CD4-positive, alpha-beta memory T cell (primary cell): ENCODE measurements at regions not wholly inside any gene's neighbourhood (a gene's known extent, or its start where the extent isn't known, plus 50 kb on each side); places are given as distances from the start of the nearest gene placed in this dataset.

Source experiments
- CTCF ChIA-PET: fragments of 350-600 bp; sonication (Branson Sonifier 250); formaldehyde crosslinking; loops from one replicate; lab custom pipeline; 2021; ENCODE audit warnings: inconsistent platforms; ENCODE audit not compliant: partially characterized antibody; lab: Charles Lee
- POLR2A ChIA-PET: fragments of 350-600 bp; sonication (Branson Sonifier 250); formaldehyde crosslinking; loops from one replicate; lab custom pipeline; 2021; ENCODE audit not compliant: partially characterized antibody; lab: Charles Lee
- DNase-seq, 5 donors: peaks; one replicate each; pipeline versions ENCODE4 v3.0.0 to v3.0.0-alpha.2; 2020 to 2022; ENCODE audit warnings: mixed read lengths in 1 of 5
- H3K27ac ChIP-seq: one replicate; pipeline ENCODE4 v1.7.0; 2013; ENCODE audit warnings: low read depth, low read length
- H3K27me3 ChIP-seq: 2 replicates; pipeline ENCODE4 v1.7.0; 2013; ENCODE audit warnings: mild to moderate bottlenecking, low read length, moderate library complexity; ENCODE audit not compliant: insufficient read depth
- H3K36me3 ChIP-seq: 2 replicates; pipeline ENCODE4 v1.7.0; 2013; ENCODE audit warnings: mild to moderate bottlenecking, low read length, moderate library complexity; ENCODE audit not compliant: insufficient read depth
- H3K4me1 ChIP-seq: 2 replicates; pipeline ENCODE4 v1.7.0; 2013; ENCODE audit warnings: mild to moderate bottlenecking, low read length, moderate library complexity; ENCODE audit not compliant: insufficient read depth
- H3K4me3 ChIP-seq, 2 donors: one replicate each; pipeline ENCODE4 v1.7.0; 2013; ENCODE audit warnings: low read length in 2 of 2, mild to moderate bottlenecking in 1 of 2
- H3K9me3 ChIP-seq, 2 donors: one replicate each; pipeline ENCODE4 v1.7.0; 2013; ENCODE audit warnings: low read length in 2 of 2, control low read depth in 1 of 2; ENCODE audit not compliant: control insufficient read depth in 1 of 2
- H3K27ac Mint-ChIP-seq, 7 donors: one replicate each; pipeline ENCODE4 v1.8.0; 2020 to 2021; ENCODE audit warnings: mixed read lengths in 7 of 7, mild to moderate bottlenecking in 6 of 7, inconsistent platforms in 3 of 7, moderate library complexity in 3 of 7
- H3K27me3 Mint-ChIP-seq, 2 donors: one replicate each; pipeline ENCODE4 v1.8.0; 2020 to 2021; ENCODE audit warnings: mixed read lengths in 2 of 2
- H3K36me3 Mint-ChIP-seq, 2 donors: one replicate each; pipeline ENCODE4 v1.8.0; 2020 to 2021; ENCODE audit warnings: mixed read lengths in 2 of 2, inconsistent platforms in 1 of 2, mild to moderate bottlenecking in 1 of 2
- H3K4me1 Mint-ChIP-seq, 4 donors: one replicate each; pipeline ENCODE4 v1.8.0; 2020 to 2021; ENCODE audit warnings: mixed read lengths in 4 of 4, mild to moderate bottlenecking in 1 of 4
- H3K4me3 Mint-ChIP-seq, 8 donors: one replicate each; pipeline ENCODE4 v1.8.0; 2020 to 2021; ENCODE audit warnings: mixed read lengths in 8 of 8, mild to moderate bottlenecking in 7 of 8, moderate library complexity in 6 of 8, inconsistent platforms in 3 of 8
- H3K9me3 Mint-ChIP-seq, 8 donors: one replicate each; pipeline ENCODE4 v1.8.0; 2020 to 2021; ENCODE audit warnings: mixed read lengths in 8 of 8, mild to moderate bottlenecking in 5 of 8, inconsistent platforms in 3 of 8, moderate library complexity in 1 of 8
- intact Hi-C: fragments of 100-400 bp; cut with micrococcal nuclease; formaldehyde crosslinking; loops from one replicate; pipeline ENCODE4 v1.15.1; 2023

GRCh38 chr1:9435153-9435636, 104.1 kb upstream of the SLC25A33 start:
- H3K27ac ChIP-seq, result no peak overlapping the region
- no peak for DNase-seq
- H3K36me3 ChIP-seq, result no peaks in the 10 kb centered on the region
- intact Hi-C loops, result no loop called here
- no peak overlapping the region for H3K27ac Mint-ChIP-seq
- peaks cover 0 to 3% (median 1%) of the 10 kb centered on the region in 4 donors for H3K4me1 Mint-ChIP-seq
- no peaks in the 10 kb centered on the region for H3K9me3 ChIP-seq
- no peak overlapping the region for H3K4me3 Mint-ChIP-seq
- CTCF ChIA-PET, result no interaction called here
- POLR2A ChIA-PET, result no interaction called here
- H3K27me3 Mint-ChIP-seq, result peaks cover 3 to 9% of the 10 kb centered on the region in 2 donors
- H3K27me3 ChIP-seq, result no peaks in the 10 kb centered on the region
- no peak overlapping the region for H3K4me3 ChIP-seq
- no peaks in the 10 kb centered on the region for H3K36me3 Mint-ChIP-seq
- no peaks in the 10 kb centered on the region for H3K4me1 ChIP-seq
- no peaks in the 10 kb centered on the region for H3K9me3 Mint-ChIP-seq

DNA sequence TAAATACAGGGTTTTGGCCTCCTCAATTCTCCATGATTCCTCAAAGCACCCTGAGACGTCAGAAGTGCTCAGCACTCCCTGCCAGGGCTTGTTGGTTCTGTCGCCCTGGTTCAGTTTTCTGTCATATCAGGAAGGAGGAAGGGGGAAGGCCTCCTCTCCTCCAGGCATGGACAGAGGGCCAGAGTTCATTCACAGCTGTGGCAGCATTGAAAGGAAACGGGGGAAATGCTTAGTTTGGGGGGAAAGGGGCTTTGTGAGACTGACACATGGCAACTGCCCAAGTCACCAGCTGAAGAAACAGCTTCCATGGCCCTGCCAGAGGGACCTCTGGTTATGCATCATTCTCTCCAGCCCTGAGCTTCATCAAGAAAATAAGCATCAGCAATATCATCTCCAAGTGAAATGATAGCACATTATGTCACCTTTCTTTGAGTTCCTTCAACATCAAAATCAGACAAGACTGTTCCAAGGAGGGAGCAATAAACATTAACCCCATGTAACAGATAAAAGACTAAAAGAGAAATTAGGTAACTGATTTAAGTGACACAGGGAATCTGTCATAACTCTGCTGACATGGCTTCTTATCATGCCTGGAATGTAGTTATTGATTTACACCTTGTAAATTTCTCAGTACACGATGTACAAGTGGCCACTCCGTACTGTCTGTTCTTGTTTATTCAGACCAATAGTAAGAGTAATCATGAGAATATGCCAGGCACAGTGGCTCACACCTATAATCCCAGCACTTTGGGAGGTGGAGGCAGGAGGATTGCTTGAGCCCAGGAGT, 103.2 kb upstream of the SLC25A33 start:
- no peaks in the 10 kb centered on the region for H3K4me1 Mint-ChIP-seq
- POLR2A ChIA-PET, result no interaction called here

GRCh38 chr1:9437961-9438430, 101.3 kb upstream of the SLC25A33 start:
- H3K4me3 Mint-ChIP-seq, result no peak overlapping the region
- ChIA-PET CTCF (interaction anchor here (1.2 kb wide), 1 partner anchor 11 kb away, joined by 3 read pairs; no protein-coding TSS in a partner anchor), POLR2A (no interaction called here)
- H3K27me3 Mint-ChIP-seq, result peaks cover 3 to 17% of the 10 kb centered on the region in 2 donors
- intact Hi-C loops, result no loop called here
- no peak overlapping the region for H3K4me3 ChIP-seq
- H3K4me1 Mint-ChIP-seq, result no peaks in the 10 kb centered on the region
- no peak for DNase-seq
- no peaks in the 10 kb centered on the region for H3K4me1 ChIP-seq
- no peaks in the 10 kb centered on the region for H3K36me3 Mint-ChIP-seq
- no peak overlapping the region for H3K27ac Mint-ChIP-seq
- no peaks in the 10 kb centered on the region for H3K9me3 Mint-ChIP-seq
- H3K36me3 ChIP-seq, result no peaks in the 10 kb centered on the region
- H3K27me3 ChIP-seq, result no peaks in the 10 kb centered on the region
- H3K27ac ChIP-seq, result no peak overlapping the region
- no peaks in the 10 kb centered on the region for H3K9me3 ChIP-seq

More for the DNA sequence above, 103.2 kb upstream of the SLC25A33 start:
- H3K4me3 Mint-ChIP-seq, result no peak overlapping the region
- Histone ChIP-seq H3K27me3 (no peaks in the 10 kb centered on the region), H3K36me3 (no peaks in the 10 kb centered on the region), H3K4me1 (no peaks in the 10 kb centered on the region), H3K27ac (no peak overlapping the region), H3K9me3 (no peaks in the 10 kb centered on the region), H3K4me3 (no peak overlapping the region)
- CTCF ChIA-PET, result interaction anchor here (1.2 kb wide), 1 partner anchor 169 kb away, joined by 3 read pairs; no protein-coding TSS in a partner anchor
- no peak for DNase-seq
- H3K27me3 Mint-ChIP-seq, result peaks cover 3 to 14% of the 10 kb centered on the region in 2 donors
- H3K9me3 Mint-ChIP-seq, result no peaks in the 10 kb centered on the region
- intact Hi-C loops, result no loop called here
- H3K36me3 Mint-ChIP-seq, result no peaks in the 10 kb centered on the region
- H3K27ac Mint-ChIP-seq, result no peak overlapping the region

DNA sequence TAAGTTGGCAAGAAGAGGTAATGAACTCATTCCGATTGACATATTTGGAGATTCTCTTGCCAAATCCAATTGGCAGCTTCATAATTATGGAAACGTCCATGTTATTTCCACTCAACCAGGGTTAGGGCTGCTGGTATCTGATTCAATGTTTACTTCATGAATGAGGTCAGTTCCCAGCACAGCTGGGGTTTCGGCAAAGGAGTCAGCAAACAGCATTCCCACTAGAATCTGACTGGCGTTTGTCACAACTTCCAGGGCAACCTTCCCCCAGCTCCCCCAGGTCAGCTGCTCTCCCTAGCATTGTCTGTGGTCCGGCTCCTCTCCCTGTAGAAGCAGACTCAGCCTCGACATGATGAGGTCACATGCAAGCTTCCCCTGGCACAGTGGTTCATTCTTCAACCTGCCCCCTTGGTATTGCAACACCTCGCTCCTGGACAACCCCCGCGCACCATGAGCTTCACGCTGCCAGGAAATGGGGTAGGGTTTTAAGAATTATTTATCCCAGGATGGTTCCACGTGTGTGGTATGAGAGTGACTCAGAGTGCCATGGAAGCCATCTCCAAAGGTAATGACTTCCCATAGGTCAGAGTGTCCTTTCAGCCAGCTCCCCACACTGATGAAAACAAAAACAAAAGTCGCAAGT, 100.7 kb upstream of the SLC25A33 start:
- no peaks in the 10 kb centered on the region for H3K4me1 ChIP-seq
- H3K4me3 ChIP-seq, result no peak overlapping the region
- H3K27ac ChIP-seq, result no peak overlapping the region
- H3K4me1 Mint-ChIP-seq, result no peaks in the 10 kb centered on the region
- H3K4me3 Mint-ChIP-seq, result no peak overlapping the region
- ChIA-PET POLR2A (no interaction called here), CTCF (interaction anchor here (1.2 kb wide), 1 partner anchor 10 kb away, joined by 3 read pairs; no protein-coding TSS in a partner anchor)
- H3K9me3 ChIP-seq, result no peaks in the 10 kb centered on the region
- H3K27me3 ChIP-seq, result no peaks in the 10 kb centered on the region
- no peaks in the 10 kb centered on the region for H3K9me3 Mint-ChIP-seq
- H3K36me3 ChIP-seq, result no peaks in the 10 kb centered on the region
- intact Hi-C loops, result no loop called here
- peaks cover 3 to 17% of the 10 kb centered on the region in 2 donors for H3K27me3 Mint-ChIP-seq
- no peak overlapping the region for H3K27ac Mint-ChIP-seq
- no peak for DNase-seq
- no peaks in the 10 kb centered on the region for H3K36me3 Mint-ChIP-seq

GRCh38 chr1:9439074-9439761, 100.0 kb upstream of the SLC25A33 start:
- no peaks in the 10 kb centered on the region for H3K36me3 ChIP-seq
- H3K4me3 ChIP-seq, result no peak overlapping the region
- Mint-ChIP-seq H3K27me3 (peaks cover 3 to 17% of the 10 kb centered on the region in 2 donors), H3K4me3 (no peak overlapping the region), H3K9me3 (no peaks in the 10 kb centered on the region), H3K27ac (no peak overlapping the region), H3K4me1 (no peaks in the 10 kb centered on the region), H3K36me3 (no peaks in the 10 kb centered on the region)
- no peaks in the 10 kb centered on the region for H3K4me1 ChIP-seq
- H3K27ac ChIP-seq, result no peak overlapping the region
- intact Hi-C loops, result no loop called here
- no peak for DNase-seq
- H3K9me3 ChIP-seq, result no peaks in the 10 kb centered on the region
- H3K27me3 ChIP-seq, result no peaks in the 10 kb centered on the region
- POLR2A ChIA-PET, result no interaction called here
- CTCF ChIA-PET, result interaction anchor here (1.2 kb wide), 1 partner anchor 10 kb away, joined by 3 read pairs; no protein-coding TSS in a partner anchor

GRCh38 chr1:9440261-9440660, 99.0 kb upstream of the SLC25A33 start:
- DNase-seq, result no peak
- H3K4me3 ChIP-seq, result no peak overlapping the region
- H3K27ac Mint-ChIP-seq, result no peak overlapping the region

GRCh38 chr1:9440763-9441194, 98.5 kb upstream of the SLC25A33 start:
- Histone ChIP-seq H3K4me1 (no peaks in the 10 kb centered on the region), H3K9me3 (no peaks in the 10 kb centered on the region), H3K36me3 (no peaks in the 10 kb centered on the region), H3K4me3 (no peak overlapping the region), H3K27me3 (no peaks in the 10 kb centered on the region), H3K27ac (no peak overlapping the region)
- no peaks in the 10 kb centered on the region for H3K9me3 Mint-ChIP-seq
- CTCF ChIA-PET, result interaction anchor here (1.0 kb wide), 1 partner anchor 152 kb away, joined by 3 read pairs; no protein-coding TSS in a partner anchor
- peaks cover 3 to 15% of the 10 kb centered on the region in 2 donors for H3K27me3 Mint-ChIP-seq
- no peak for DNase-seq
- no peaks in the 10 kb centered on the region for H3K4me1 Mint-ChIP-seq
- no peak overlapping the region for H3K27ac Mint-ChIP-seq
- H3K4me3 Mint-ChIP-seq, result no peak overlapping the region
- POLR2A ChIA-PET, result no interaction called here
- intact Hi-C loops, result no loop called here
- H3K36me3 Mint-ChIP-seq, result no peaks in the 10 kb centered on the region

More at GRCh38 chr1:9440261-9440660, 99.0 kb upstream of the SLC25A33 start:
- Mint-ChIP-seq H3K9me3 (no peaks in the 10 kb centered on the region), H3K4me3 (no peak overlapping the region), H3K4me1 (no peaks in the 10 kb centered on the region), H3K36me3 (no peaks in the 10 kb centered on the region), H3K27me3 (peaks cover 3 to 15% of the 10 kb centered on the region in 2 donors)
- no peak overlapping the region for H3K27ac ChIP-seq
- H3K4me1 ChIP-seq, result no peaks in the 10 kb centered on the region
- no peaks in the 10 kb centered on the region for H3K36me3 ChIP-seq
- no peaks in the 10 kb centered on the region for H3K27me3 ChIP-seq
- ChIA-PET CTCF (interaction anchor here (1.0 kb wide), 1 partner anchor 151 kb away, joined by 3 read pairs; no protein-coding TSS in a partner anchor), POLR2A (no interaction called here)
- intact Hi-C loops, result no loop called here
- H3K9me3 ChIP-seq, result no peaks in the 10 kb centered on the region
